Small intestine (tissue), 7 donors: ENCODE measurements at regions not wholly inside any gene's neighbourhood (a gene's known extent, or its start where the extent isn't known, plus 50 kb on each side); places are given as distances from the start of the nearest gene placed in this dataset.

Experiments used
- DNase-seq, 2 donors: peaks; one replicate each; pipeline versions ENCODE4 v3.0.0 to v3.0.0-alpha.2; 2013
- FAIRE-seq: peaks from 2 replicates; lab custom pipeline; 2012; peaks lifted over from hg19 to GRCh38; lab: Jason Lieb, UNC
- H3K27ac ChIP-seq, 3 donors: one replicate each; pipeline ENCODE4 v1.5.1; 2013; ENCODE audit warnings: low read length in 2 of 3, mild to moderate bottlenecking in 2 of 3, control low read depth in 1 of 3, inconsistent platforms in 1 of 3, low read depth in 1 of 3, moderate library complexity in 1 of 3
- H3K27me3 ChIP-seq, 3 donors: one replicate each; pipeline ENCODE4 v1.6.1; 2013; ENCODE audit warnings: low read length in 3 of 3, inconsistent platforms in 1 of 3; ENCODE audit not compliant: control insufficient read depth in 3 of 3, insufficient read depth in 3 of 3
- H3K36me3 ChIP-seq, 3 donors: one replicate each; pipeline ENCODE4 v1.6.1; 2013; ENCODE audit warnings: low read length in 3 of 3, inconsistent platforms in 1 of 3, low read depth in 1 of 3, mild to moderate bottlenecking in 1 of 3, moderate library complexity in 1 of 3; ENCODE audit not compliant: control insufficient read depth in 3 of 3, insufficient read depth in 2 of 3
- H3K4me1 ChIP-seq, 3 donors: one replicate each; pipeline ENCODE4 v1.6.1; 2013; ENCODE audit warnings: low read length in 2 of 3, inconsistent platforms in 1 of 3, low read depth in 1 of 3, mild to moderate bottlenecking in 1 of 3, moderate library complexity in 1 of 3; ENCODE audit not compliant: control insufficient read depth in 3 of 3, insufficient read depth in 2 of 3
- H3K4me3 ChIP-seq, 3 donors: one replicate each; pipeline ENCODE4 v1.5.1; 2013; ENCODE audit warnings: low read length in 3 of 3, control low read depth in 1 of 3, inconsistent platforms in 1 of 3, low read depth in 1 of 3, mild to moderate bottlenecking in 1 of 3, moderate library complexity in 1 of 3
- H3K9me3 ChIP-seq, 2 donors: one replicate each; pipeline ENCODE4 v1.6.1; 2013; ENCODE audit warnings: low read depth in 1 of 2, low read length in 1 of 2; ENCODE audit not compliant: control insufficient read depth in 2 of 2, insufficient read depth in 1 of 2
- WGBS, 3 donors: extraction: QIAGEN DNeasy Blood & Tissue Kit; methylation state at CpG; one replicate each; pipeline ENCODE4 v1.1.7; 2013; 5-methylcytosine and 5-hydroxymethylcytosine counted together
- donor health status: healthy with polysubstance abuse.
- donor health status: control.
- donor health status: control.
- donor health status: Bipolar disorder and iron deficiency.
- donor health status: healthy.

DNA sequence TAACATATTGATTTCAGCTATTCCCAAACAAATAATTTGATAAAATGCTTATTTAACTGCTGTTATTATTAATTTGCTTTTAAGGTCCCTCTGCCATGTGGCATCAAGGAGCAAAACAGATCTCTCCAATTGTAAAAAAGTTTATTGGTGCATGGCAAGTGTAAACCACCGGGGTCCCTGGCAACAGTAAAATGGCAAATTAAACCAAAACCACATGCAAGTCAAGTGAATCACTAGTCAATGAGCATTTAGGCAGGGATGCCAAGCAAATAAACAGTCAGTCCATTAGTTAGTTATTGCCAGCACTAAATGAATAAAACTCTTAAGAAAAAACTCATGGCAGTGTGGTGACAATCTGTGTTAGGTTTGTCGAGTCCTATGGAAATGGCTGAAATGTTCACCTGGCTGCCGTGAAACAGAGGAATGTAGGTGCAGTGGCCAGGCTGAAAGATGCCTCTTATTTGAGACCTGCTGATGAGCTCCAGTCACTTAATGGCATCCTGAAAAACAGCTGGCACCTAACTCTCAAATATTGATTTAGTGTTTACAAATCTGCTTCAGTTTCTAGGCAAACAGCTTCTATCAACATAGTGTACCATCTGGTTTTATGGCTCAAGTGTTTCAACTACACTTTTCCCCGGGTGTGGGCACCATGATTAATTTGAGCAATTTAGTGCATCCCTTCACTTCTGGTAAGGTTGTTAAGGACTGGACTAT lies 296.5 kb upstream of the ITGA1 start:
- H3K4me3 ChIP-seq, result no peak overlapping the region
- 47 to 65% (median 63%) methylated on average over 4 of the region's 4 CpGs for WGBS, 3 donors
- peak; percentile 7 to 20 for DNase-seq

DNA sequence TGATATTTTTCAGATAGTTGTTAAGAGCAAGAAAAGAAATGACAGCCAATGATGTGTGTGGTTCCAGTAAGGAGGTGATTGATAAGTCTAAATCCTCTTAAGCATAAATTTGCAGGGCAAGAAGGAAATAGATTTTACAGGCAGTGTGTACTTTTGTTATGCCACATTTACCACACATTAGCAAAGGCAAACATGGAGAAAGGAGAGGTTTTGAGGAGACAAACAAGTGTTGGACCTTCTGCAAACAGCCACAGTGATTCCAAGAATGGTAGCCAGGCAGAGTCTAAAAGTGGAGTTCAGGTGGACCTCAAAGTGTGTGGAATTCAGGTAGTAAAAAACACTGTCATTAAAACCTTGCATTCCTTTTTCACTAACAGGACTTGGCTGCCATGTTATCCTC lies 295.9 kb upstream of the ITGA1 start:
- Histone ChIP-seq H3K27me3 (no peaks in the 10 kb centered on the region), H3K4me1 (no peaks in the 10 kb centered on the region), H3K4me3 (no peak overlapping the region), H3K36me3 (no peaks in the 10 kb centered on the region), H3K27ac (no peak overlapping the region), H3K9me3 (no peaks in the 10 kb centered on the region)
- DNase-seq (peak; percentile 2), FAIRE-seq (no peak)

More for the DNA sequence above, 296.5 kb upstream of the ITGA1 start:
- Histone ChIP-seq H3K27ac (no peak overlapping the region), H3K4me1 (no peaks in the 10 kb centered on the region), H3K9me3 (no peaks in the 10 kb centered on the region), H3K27me3 (no peaks in the 10 kb centered on the region), H3K36me3 (no peaks in the 10 kb centered on the region)
- FAIRE-seq, result no peak

DNA sequence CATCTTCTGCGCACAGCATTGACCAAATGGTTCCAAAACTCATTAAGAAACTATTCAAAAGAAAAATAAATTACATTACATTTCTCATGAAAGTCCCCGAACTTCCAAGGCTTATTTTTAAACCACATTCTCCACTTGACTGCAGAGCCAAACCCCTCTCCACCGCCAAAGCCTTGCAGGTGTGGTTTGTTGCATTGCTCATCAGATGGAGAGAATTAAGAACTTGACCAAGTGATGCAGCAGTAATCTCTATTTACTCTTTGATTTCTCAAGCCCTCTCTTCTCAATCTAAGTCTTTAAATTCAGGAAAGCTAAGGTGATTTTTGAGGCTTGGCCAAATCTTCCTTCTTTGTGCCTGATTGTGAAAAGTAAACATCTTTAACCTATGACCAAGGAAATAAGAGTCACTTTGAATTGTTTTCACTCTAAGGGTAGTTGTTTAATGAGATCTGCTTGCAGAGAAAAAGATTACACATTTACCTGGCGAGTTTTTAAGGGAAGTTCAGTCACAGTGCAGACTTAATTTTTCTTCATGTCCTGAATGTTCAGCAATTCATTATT lies 290.5 kb upstream of the ITGA1 start:
- WGBS, 3 donors, result 59 to 65% (median 59%) methylated on average over 4 of the region's 4 CpGs
- no peaks in the 10 kb centered on the region for H3K4me1 ChIP-seq
- H3K27ac ChIP-seq, result no peak overlapping the region
- no peaks in the 10 kb centered on the region for H3K9me3 ChIP-seq
- DNase-seq (no peak), FAIRE-seq (no peak)
- no peaks in the 10 kb centered on the region for H3K27me3 ChIP-seq
- H3K36me3 ChIP-seq, result no peaks in the 10 kb centered on the region
- no peak overlapping the region for H3K4me3 ChIP-seq

DNA sequence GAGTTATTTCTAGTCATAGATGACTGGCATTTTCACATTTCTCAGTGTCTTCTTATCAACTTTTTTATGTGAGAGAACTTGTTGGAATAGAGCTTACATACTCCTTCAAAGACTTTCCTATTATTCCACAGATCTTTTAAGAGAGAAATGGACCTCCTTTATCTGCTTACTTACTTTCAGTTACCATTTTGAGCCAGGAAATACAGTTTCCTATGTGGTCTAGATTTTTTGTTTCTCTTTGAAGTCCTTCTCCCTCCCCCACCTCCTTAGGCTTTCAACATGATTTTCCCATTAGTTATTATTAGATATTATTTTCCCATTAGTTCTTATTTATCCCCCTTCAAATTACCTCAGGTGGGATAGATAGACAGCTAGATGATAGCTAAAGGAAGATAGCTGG lies 289.1 kb upstream of the ITGA1 start:
- no peak for FAIRE-seq
- DNase-seq, result no peak
- Histone ChIP-seq H3K9me3 (no peaks in the 10 kb centered on the region), H3K4me3 (no peak overlapping the region), H3K27me3 (no peaks in the 10 kb centered on the region), H3K4me1 (no peaks in the 10 kb centered on the region), H3K36me3 (no peaks in the 10 kb centered on the region), H3K27ac (no peak overlapping the region)

DNA sequence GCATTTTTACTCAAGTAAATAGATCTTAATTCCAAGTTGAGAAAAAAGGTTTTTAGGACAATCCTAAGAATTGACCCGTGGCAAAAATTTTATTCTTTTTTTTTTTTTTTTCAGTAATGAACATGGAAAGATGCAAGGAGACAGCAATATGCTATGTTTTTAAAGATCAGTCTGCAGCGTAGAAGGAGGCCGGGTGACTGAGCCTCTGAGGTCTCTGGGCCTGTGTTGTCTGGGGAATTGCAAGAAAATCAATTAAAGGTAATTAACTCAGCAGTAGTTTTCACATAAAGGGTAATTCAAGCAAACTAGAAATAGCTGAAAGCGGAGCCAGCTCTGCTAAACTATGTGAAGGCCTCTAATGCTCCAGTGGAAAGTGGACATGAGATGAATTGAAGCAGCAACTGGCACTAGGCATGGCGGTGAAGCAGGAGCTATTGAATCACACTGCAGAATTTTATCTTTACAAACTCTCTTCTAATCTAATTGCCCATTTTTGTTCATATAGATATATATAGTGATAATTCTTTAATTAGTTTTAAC lies 285.2 kb upstream of the ITGA1 start:
- no peak overlapping the region for H3K4me3 ChIP-seq
- no peak for FAIRE-seq
- no peaks in the 10 kb centered on the region for H3K9me3 ChIP-seq
- H3K36me3 ChIP-seq, result no peaks in the 10 kb centered on the region
- H3K27me3 ChIP-seq, result no peaks in the 10 kb centered on the region
- no peak for DNase-seq
- H3K27ac ChIP-seq, result no peak overlapping the region
- H3K4me1 ChIP-seq, result no peaks in the 10 kb centered on the region
- 90 to 92% (median 91%) methylated on average over 5 of the region's 5 CpGs for WGBS, 3 donors

DNA sequence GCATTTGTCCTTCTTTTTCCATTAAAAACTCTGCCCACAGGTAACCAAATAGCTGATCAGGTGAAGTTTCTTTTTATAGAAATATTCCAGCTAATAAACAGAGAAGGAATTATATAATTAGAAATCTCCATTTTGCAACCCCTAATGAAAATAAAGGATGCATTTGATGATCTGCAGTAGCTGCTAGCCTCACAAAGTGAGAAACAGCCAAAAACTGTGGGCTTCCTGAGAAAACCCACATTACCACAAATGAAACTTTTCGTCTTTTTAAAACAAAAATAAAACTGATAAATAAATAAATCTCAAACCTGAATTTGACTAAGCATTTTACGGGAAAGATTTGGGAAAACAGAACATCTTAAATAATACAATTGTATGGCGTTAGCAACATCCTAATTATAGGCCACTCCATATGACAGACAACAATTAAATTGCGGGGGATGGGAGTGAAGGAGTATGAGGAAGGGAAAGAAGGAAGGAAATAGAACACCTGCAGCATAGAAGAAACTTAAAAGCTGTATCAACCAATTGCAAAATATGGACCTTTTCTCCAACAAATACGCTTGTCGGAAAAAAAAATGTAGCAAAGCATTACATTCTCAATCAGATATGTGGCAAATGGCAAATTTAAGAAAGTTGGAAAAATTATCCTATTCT lies 283.0 kb upstream of the ITGA1 start:
- FAIRE-seq (no peak), DNase-seq (peak in 1 of 2 donors; percentile 4)
- H3K36me3 ChIP-seq, result no peaks in the 10 kb centered on the region
- H3K9me3 ChIP-seq, result no peaks in the 10 kb centered on the region
- H3K27ac ChIP-seq, result no peak overlapping the region
- WGBS, 3 donors, result 75 to 83% (median 76%) methylated on average over 6 of the region's 6 CpGs
- H3K27me3 ChIP-seq, result no peaks in the 10 kb centered on the region
- H3K4me1 ChIP-seq, result no peaks in the 10 kb centered on the region
- H3K4me3 ChIP-seq, result no peak overlapping the region

DNA sequence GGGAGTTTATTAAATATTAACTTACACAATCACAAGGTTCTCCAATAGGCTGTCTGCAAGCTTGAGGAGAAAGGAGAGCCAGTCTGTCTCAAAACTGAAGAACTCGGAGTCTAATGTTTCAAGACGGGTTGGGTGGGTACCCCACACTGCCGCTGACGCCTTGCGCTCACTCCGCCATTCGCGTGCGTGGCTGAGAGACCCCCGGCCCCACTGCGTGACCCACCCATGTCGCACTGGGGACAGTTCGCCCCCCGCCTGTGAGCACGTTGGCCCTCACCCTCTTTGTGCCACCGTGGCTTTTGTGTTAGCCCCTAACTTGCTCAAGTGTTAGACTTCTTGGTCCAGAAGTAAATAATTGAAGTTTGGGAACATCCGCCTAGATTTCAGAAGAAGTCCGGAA lies 270.0 kb upstream of the ITGA1 start:
- FAIRE-seq (no peak), DNase-seq (no peak)
- WGBS, 3 donors, result 94 to 97% (median 97%) methylated on average over 18 of the region's 18 CpGs
- Histone ChIP-seq H3K4me3 (no peak overlapping the region), H3K27me3 (no peaks in the 10 kb centered on the region), H3K36me3 (no peaks in the 10 kb centered on the region), H3K27ac (no peak overlapping the region), H3K4me1 (no peaks in the 10 kb centered on the region), H3K9me3 (peaks cover 0 to 9% of the 10 kb centered on the region in 2 donors)

DNA sequence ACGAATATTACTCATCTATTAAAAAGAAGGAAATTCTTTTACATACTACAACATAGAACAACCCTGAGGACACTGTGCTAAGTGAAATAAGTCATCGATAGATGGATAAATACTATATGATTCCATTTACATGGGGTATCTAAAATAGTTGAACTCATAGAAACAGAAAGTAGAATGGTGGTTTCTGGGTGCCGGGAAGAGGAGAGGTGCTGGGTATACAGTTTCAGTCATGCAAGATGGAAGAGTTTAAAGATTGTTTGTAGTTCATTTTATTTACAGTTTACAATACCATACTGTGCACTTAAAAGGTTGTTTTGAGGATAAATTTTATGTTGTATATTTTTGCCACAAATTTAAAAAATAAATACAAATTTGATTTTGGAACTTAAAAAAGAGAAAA lies 267.5 kb upstream of the ITGA1 start:
- Histone ChIP-seq H3K27ac (no peak overlapping the region), H3K9me3 (peaks cover 0 to 9% of the 10 kb centered on the region in 2 donors), H3K27me3 (no peaks in the 10 kb centered on the region), H3K36me3 (no peaks in the 10 kb centered on the region), H3K4me3 (no peak overlapping the region), H3K4me1 (no peaks in the 10 kb centered on the region)
- FAIRE-seq, result no peak
- 80 to 90% (median 86%) methylated on average over 3 of the region's 3 CpGs for WGBS, 3 donors
- no peak for DNase-seq
